Epithelial cell of prostate (primary cell): ENCODE measurements at regions not wholly inside any gene's neighbourhood (a gene's known extent, or its start where the extent isn't known, plus 50 kb on each side); places are given as distances from the start of the nearest gene placed in this dataset.
"Not testable (repeated sequence)": the region's sequence is repeated elsewhere in the genome, so short reads cannot be mapped to it uniquely, and the experiment has no call there.

Experiments
- DNase-seq: peaks from one replicate; pipeline ENCODE4 v3.0.0-alpha.2; 2011; ENCODE audit warnings: low read depth, low spot score
- H3K27ac ChIP-seq: fragments of 450-650 bp; 2 replicates; pipeline ENCODE4 v1.5.1; 2017; ENCODE audit warnings: mild to moderate bottlenecking

GRCh38 chrX:8105531-8105930 is 65.5 kb downstream of the VCX2 start:
- no peak for DNase-seq
- no peak overlapping the region for H3K27ac ChIP-seq

- H3K27ac ChIP-seq: no peak overlapping the region
- no peak for DNase-seq
Observed at GRCh38 chrX:8103655-8104054, 67.4 kb downstream of the VCX2 start.

GRCh38 chrX:8091510-8091909 is 79.6 kb downstream of the VCX2 start:
- peak overlapping the region; percentile 75 for H3K27ac ChIP-seq
- DNase-seq: no peak

GRCh38 chrX:8090906-8091305 is 80.2 kb downstream of the VCX2 start:
- no peak for DNase-seq
- H3K27ac ChIP-seq: peak overlapping the region; percentile 75

- peak; percentile 20 for DNase-seq
- peak overlapping the region; percentile 75 for H3K27ac ChIP-seq
Observed at GRCh38 chrX:8090482-8090881, 80.6 kb downstream of the VCX2 start.

- no peak overlapping the region for H3K27ac ChIP-seq
- no peak for DNase-seq
Observed at GRCh38 chrX:8089141-8089540, 81.9 kb downstream of the VCX2 start.

GRCh38 chrX:8084006-8084405 is 87.1 kb downstream of the VCX2 start:
- H3K27ac ChIP-seq: no peak overlapping the region
- DNase-seq: no peak

- DNase-seq: no peak
- H3K27ac ChIP-seq: no peak overlapping the region
Observed at GRCh38 chrX:8083286-8083685, 87.8 kb downstream of the VCX2 start.

GRCh38 chrX:8075636-8076035 is 95.4 kb downstream of the VCX2 start:
- H3K27ac ChIP-seq: no peak overlapping the region
- no peak for DNase-seq

- peak; percentile 61 for DNase-seq
- H3K27ac ChIP-seq: no peak overlapping the region
Observed at GRCh38 chrX:8067754-8068462, 103.2 kb downstream of the VCX2 start.

GRCh38 chrX:8052909-8053308 is 118.2 kb downstream of the VCX2 start:
- no peak for DNase-seq

GRCh38 chrX:8049827-8050226 is 121.2 kb downstream of the VCX2 start:
- H3K27ac ChIP-seq: no peak overlapping the region
- DNase-seq: no peak

More at GRCh38 chrX:8052909-8053308, 118.2 kb downstream of the VCX2 start:
- H3K27ac ChIP-seq: no peak overlapping the region

- no peak for DNase-seq
- no peak overlapping the region for H3K27ac ChIP-seq
Observed at GRCh38 chrX:8048466-8048865, 121.3 kb upstream of the PNPLA4 start.

- DNase-seq: no peak
- H3K27ac ChIP-seq: no peak overlapping the region
Observed at GRCh38 chrX:8044947-8045346, 117.7 kb upstream of the PNPLA4 start.

- peak overlapping the region; percentile 57 for H3K27ac ChIP-seq
- no peak for DNase-seq
Observed at GRCh38 chrX:8043546-8043945, 116.3 kb upstream of the PNPLA4 start.

GRCh38 chrX:8043121-8043520 is 115.9 kb upstream of the PNPLA4 start:
- DNase-seq: no peak
- peak overlapping the region; percentile 57 for H3K27ac ChIP-seq

GRCh38 chrX:8042304-8042703 is 115.1 kb upstream of the PNPLA4 start:
- DNase-seq: no peak
- no peak overlapping the region for H3K27ac ChIP-seq

- H3K27ac ChIP-seq, DNase-seq: not testable (repeated sequence)
Observed at GRCh38 chrX:8039711-8040110, 112.5 kb upstream of the PNPLA4 start.

GRCh38 chrX:8037593-8038348 is 110.6 kb upstream of the PNPLA4 start:
- DNase-seq: no peak
- no peak overlapping the region for H3K27ac ChIP-seq

GRCh38 chrX:8036914-8037313 is 109.7 kb upstream of the PNPLA4 start:
- no peak overlapping the region for H3K27ac ChIP-seq
- DNase-seq: no peak

GRCh38 chrX:8034058-8034457 is 106.8 kb upstream of the PNPLA4 start:
- H3K27ac ChIP-seq: no peak overlapping the region
- DNase-seq: no peak

GRCh38 chrX:8033175-8033574 is 106.0 kb upstream of the PNPLA4 start:
- no peak overlapping the region for H3K27ac ChIP-seq
- no peak for DNase-seq
